NCI-H2227 (cell line): ENCODE measurements at regions not wholly inside any gene's neighbourhood (a gene's known extent, or its start where the extent isn't known, plus 50 kb on each side); places are given as distances from the start of the nearest gene placed in this dataset.

ENCODE experiments used
- DNase-seq: peaks from one replicate; lab custom pipeline; 2025; ENCODE audit not compliant: unreplicated experiment; lab: John Stamatoyannopoulos, UW

DNA sequence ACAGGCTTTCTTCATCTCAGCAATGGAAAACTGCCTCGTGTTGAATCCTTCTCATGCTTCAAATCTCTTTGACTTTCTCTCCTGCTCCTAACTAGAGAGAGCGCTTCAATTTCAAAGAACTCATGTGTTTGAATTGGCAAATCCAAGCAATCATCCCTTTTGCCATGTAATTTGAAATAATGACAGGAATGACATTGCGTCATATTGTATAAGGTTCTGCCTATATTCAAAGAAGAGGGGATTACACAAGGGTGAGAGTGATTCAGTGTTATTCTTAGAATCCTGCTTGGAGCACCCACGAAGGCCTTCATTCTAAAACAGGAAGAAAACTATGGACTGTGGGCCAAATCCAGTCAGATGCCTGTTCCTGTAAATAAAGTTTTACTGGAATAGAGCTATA lies 720.6 kb downstream of the JRKL start:
- DNase-seq: no peak

DNA sequence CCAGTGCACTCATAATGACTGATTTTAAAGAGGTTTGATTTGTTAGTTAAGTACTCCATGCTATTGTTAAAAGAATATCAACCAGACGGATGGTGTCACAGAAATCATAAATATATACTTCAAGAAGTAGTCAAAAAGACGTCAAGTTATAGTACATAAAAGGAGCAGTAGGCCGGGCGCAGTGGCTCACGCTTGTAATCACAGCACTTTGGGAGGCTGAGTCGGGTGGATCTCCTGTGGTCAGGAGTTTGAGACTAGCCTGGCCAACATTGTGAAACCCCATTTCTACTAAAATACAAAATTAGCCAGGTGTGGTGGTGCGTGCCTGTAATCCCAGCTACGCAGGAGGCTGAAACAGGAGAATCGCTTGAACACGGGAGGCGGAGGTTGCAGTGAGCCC lies 721.7 kb downstream of the JRKL start:
- DNase-seq: no peak

DNA sequence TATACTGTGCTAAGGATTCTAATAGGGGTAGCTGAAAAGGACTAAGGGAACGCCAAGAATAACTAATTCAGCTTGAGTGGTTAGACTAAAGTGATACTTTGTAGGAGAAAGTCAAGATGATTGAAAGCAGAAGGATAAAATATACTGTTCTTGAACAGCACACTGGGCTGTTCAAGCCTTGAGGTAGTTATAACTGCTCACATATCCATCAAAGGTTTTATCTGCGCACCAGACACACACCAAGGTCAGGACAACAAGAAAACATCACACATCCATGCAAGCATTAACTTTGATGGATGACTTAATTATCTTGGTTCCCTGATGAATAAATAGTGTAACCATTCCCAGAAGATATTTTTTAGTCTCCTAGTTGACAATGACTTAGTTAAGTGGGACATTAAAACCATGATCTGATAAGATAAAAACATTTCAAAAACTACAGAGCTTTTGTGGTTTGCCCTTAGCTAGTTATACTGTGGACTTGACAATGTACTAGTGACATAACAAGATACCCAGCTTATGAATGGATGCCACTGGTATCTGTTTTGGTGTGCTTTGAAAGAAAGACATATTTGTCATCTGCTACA lies 728.9 kb downstream of the JRKL start:
- no peak for DNase-seq

DNA sequence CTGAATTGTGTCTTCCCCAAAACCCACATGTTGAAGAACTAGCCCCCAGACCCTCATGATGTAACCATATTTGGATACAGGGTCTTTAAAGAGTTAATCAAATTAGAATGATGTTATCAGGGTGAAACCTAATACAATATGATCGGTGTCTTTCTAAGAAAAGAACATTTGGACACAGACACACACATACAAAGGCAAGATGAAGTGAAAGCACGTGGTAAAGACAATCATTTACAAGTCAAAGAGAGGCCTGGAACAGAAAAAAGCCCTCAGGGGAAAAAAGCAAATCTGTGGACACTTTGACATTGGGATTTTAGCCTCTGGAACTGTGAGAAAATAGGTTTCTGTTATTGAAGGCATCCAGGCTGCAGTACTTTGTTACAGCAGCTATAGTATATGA lies 733.4 kb downstream of the JRKL start:
- no peak for DNase-seq

DNA sequence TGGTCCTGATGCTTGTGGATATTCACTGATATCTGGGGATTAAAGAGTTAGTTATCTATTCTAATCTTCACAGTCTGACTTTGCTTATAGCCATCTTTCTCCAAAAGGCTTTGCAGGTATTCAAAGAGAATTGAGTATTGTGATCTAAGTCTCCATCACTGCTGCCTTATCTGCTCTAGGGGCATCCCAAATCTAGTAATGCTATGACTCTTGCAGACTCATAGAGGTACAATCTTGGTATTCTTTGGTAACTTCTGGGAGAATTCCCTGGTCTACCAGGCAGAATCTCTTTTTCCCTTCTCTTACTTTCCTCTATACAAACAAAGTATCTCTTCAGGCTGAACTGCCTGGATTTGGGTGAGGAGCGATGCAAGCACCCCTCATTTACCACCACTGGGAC lies 746.3 kb downstream of the JRKL start:
- no peak for DNase-seq

DNA sequence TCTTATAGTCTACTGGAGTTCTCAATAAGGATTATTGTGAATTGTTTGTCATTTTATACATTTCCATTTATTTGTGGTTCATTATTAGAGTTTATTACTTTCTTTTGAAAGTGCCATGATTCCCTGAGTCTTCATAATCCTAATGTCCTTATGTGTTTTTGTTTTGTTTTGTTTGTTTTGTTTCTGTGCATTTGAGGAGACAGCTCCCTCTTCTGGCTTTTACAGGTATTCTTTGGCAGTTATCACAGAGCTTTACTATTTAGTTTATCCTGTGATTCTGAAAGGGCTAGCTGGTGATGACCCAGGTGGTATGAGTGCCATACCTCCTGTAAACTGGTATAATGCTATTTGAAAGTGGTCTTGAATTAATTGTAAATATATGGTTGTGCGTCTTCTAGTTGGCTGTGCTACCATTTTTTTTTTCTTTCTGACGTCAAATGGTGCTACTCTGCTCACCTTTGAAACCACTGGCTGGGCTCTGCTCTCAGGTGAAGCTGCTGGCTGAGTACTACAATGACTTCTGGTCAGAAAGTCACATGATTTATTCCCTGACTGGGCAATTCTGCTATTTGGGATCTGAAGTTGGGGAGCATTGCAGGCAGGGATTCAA lies 751.2 kb downstream of the JRKL start:
- no peak for DNase-seq

DNA sequence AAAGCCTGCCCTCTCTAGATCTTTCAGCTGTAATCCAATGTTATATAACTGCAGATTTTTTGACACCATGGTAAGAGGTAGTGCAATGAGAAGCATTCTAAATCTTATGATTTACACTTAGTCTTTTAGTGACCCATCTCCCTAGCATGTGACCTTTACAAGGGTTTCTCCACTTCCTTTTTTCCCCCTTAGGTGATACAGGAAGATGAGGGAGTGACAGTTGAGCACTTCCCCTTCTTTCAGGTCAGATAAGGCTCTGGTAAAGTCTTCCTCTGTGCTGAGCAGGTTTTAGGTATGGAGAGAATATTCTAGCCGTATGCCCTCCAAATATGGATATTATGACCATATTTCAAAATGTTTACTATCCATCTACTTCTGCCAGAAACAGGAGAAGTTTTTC lies 753.6 kb downstream of the JRKL start:
- DNase-seq: no peak

DNA sequence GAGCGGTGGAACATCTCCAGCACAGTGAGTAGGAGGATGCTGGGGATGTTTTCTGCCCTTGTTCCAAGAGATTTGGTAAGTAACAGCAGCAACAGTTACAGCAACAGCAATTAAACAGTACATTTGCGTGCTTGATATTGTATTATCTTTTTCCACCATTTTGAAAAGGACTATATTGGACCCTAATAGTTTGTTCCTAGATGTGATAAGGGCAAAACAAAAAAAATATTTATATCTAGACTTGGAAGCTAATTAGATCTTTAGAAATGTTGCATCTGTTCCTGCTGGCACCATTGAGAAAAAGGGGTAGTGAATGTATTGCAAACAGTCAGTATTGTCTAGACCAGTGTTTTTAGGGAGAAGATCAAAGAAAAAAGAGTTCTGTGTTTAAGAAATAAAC lies 759.9 kb downstream of the JRKL start:
- no peak for DNase-seq

DNA sequence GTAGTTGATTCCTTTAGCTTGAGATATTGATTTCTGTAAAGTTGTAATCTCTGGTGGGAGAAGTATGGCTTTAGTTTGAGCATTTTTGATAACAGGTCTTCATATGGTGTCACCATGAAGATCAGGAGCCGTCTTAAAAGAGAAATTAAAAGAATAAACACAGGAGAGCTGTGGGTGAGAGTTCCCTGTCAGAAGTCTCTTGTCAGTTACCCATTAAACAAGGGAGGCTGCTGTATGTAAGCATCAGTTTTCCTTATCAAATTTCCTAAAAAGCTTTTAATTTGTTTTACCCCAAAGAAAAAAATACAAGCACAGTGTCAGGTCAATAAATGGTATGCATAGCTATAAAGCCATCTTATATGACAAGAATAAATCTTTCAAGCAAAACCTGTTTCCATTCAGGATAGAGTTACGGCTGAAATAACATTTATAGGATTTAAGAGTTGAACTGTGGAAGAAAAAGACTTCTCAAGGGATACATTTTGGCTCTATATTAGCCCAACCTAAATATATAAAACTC lies 767.5 kb downstream of the JRKL start:
- no peak for DNase-seq

DNA sequence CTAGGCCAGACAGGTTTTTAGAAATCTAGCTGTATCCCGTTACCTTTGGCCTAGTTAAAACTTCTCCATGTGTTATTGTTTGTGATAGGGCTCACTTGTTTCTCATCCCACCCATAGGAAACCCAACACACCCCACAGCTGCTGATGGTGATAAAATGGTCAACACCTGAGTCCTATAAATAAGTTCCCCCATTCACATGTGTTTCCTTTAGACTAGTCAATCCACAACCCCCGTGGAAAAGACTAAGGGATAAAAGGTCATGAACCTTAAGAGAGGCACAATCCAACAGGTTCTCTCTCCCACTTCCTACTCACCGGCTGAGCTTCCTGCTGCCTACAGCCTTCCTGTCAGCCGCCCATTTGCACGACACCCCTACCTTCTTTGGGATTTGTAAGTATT lies 768.4 kb downstream of the JRKL start:
- no peak for DNase-seq

DNA sequence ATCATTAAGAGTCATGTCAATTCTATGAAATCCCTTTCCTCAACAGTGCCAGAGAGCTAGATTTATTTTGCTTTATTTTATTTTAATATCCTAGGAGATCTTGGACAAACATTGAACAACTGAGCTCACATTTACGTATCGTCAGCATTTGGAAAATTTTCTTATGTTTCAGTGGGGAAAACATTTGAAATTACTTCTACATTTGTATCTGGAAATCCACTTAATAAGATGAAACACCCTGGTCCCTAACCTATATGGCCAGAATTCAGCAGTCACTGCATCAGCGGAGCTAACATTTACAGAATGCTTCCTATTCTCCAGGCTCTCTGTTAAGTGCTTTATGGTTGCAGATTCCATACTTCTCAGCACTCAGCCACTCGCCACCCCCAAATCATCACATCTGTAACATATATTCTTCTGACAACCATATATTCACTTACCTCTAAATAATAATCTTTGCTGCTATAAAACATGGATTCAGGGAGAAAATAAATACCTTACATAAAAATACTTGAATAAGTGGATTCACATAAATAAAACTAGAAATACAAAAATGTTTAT lies 773.9 kb downstream of the JRKL start:
- DNase-seq: no peak

DNA sequence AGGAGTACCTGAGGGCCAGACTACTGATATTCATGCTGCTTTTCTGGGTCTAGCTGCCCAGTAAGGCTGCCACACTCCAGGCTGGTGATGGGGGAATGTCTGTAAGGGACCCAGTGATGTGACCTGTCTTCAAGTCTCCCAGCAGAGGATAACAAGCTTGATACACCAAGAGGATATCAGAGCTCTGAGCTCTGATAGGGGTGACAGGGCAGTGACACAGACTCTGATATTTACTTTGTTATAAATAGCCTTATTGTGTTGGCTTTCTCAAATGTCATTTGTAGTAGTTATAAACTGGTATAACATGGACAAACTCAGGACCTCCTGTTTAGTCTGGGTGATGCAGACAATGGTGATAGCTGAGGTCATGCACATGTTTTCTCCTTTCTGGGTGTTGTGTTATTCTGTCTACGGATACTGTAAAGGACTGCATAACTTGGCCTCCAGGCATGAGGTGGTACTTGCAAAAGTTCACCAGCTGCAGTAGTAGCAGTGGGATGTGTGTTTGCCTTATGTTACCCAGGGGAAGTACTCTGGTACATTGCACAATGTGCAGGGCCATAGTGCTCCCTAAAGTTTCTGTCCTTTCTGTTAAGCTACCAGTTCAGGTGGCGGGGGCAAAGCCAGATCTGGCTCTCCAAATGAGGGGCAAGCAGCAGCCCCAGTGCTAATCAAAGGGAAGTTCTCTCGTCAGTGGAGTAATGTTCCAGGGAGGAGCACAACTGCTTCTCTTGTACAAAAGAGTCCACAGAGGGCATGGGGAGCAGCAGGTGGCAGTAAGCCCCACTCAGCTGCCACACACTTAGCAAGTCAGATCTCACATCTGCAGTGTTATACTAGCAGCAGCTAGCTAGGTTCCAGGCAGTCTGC lies 812.2 kb downstream of the JRKL start:
- no peak for DNase-seq

DNA sequence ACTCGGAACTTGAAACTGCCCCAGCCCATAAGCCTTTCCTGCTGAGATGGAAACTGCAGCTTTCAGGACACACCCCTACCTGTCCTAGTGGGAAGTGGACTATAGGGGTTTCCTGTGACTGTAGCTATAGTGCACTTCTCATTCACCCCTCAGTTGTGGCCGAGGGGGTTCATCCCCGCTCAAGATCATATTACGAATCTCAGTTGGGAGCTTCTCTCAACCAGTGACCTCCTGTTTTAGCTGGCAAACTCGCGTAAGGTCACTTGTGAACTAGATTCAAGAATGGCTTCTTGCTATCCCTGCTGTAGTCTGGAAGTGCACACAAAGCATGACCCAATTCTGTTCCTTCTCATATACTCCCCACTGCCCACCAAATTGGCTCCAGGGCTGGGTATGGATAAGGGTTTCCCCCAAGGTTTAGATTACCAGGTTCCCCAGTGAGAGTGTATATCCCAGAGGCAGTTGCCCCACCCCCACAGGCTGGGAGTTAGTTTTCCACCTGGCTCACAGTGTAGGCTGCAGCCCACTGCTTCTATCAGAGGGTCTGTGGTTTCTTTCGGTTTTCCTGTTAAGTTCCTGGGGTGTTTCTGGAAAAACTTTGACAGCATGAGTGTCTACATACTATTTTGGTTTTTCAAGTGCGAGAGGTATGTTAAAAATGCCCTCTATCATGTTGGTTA lies 812.9 kb downstream of the JRKL start:
- no peak for DNase-seq

DNA sequence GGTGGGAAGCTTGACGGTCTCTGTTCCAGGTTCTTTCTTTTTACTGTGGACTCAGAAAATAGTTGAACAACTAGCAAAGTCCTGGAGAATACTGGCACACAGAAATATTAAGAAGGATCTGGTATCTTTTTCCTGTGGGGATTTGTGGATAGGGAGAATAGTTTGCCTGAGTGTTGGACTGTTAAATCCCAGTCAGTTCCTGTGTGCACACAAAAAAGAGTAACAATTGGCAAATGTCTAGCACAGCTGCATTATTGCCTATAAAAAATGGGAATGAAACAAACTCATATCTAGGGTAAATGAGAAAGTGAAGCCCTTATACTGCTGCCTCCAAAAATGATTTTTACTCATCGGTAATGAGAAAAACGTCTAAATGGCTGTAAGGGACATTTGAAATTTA lies 828.2 kb downstream of the JRKL start:
- no peak for DNase-seq

DNA sequence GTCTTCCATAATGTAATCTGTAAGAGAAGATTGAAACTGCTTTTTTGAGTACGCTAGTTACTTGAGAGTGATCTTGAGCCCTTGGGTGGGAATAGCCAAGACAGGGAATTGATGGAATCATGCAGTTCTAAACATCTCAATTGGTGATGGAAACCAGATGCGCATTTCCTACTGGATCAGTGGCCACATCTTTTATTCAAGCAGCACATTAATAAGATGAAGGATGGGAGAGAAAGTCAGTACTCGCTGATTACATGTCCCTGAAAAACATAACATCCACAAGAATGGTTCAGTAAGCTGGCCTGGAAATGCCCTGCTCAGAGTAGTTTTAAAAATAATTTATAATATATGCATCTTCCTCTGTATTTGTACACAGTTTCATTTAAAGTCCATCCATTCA lies 833.8 kb downstream of the JRKL start:
- DNase-seq: no peak

DNA sequence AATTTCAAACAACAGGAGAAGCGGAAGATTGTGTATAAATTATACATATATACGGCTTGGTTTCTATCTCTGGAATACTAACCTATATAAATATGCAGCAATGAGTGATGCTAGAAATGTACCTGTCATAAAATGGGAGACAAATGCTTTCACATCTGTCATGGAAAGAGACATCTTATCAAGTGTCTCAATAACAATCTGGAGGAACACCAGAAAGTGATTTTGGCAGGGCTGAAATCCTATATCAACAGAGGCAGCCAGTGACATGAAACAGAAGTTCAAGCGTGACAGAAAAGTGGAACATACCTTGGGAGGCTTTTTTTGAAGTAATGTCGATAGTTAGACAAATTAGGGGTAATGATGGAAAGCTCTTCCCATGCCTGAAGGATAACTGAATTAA lies 834.6 kb downstream of the JRKL start:
- no peak for DNase-seq

DNA sequence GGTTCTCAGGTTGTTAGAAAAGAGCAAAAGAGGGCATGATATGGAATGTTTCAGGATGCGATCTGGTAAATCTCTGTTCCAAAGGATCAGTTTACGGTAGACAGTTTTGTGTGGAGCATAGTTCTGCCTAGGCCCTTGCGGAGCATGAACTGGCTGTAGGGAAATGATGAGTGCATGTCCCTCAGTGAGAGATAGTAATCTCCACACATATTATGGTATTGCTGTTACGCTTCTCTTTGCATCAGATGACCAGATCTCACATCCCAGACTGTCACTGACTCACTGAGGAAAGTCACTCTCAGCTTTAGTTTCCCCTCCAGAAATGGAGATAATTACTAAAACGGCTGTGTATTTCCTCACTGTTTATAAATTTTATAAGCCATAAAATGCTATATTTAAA lies 836.0 kb downstream of the JRKL start:
- no peak for DNase-seq

DNA sequence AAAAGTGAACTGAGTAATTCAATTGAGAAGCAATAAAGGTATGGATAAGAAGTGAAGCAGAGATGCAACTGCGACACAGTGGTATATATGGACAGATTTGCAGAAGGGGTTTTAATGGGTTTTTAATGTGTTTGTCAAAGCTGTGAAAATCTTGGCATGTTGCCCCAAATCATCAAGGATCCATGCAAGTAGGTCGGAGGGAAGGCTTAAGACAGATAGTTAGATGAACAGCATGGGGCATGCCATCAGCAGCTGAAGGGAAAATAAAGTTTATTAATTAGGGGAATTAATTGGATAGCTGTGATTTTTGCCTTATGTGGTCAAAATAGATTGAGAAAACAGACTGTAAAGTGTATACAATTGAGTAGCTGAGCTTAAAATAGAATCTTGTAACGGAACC lies 840.1 kb downstream of the JRKL start:
- no peak for DNase-seq

DNA sequence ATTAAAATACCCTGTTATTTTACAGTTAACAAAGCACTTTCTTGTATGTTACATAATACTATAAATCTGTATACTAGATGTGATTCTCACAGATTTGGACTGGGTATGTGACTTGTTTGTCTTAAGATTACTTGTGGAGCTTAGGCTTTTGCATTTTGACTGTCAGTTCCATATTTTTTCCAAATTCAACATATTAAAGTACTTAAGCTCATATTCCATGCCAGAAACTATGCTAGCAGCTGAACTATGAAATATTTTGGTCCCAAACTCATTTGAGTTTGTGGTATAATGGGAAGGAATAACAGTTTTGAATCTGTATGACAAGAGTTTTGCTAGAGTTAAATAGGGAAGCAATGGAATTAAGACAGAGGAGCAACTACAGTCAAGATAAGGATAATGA lies 841.4 kb downstream of the JRKL start:
- DNase-seq: no peak

DNA sequence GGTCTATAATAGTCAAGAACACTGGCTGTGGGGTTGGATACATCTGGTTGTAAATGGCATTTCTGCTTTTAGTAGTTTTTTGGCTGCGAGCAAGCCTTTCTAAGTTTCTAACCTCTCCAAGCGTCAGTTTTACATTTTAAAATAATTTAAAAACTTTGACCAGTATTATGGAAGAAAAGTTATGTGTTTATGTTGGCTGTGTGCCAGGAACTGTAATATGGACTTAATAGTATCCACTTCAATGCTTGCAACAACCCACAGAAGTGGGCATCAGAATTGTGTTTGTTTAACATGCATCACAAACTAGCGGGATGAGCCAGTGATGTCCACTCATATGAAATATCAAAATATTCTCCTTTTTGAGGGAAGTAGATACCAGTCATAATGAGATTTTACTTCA lies 844.2 kb downstream of the JRKL start:
- DNase-seq: no peak

DNA sequence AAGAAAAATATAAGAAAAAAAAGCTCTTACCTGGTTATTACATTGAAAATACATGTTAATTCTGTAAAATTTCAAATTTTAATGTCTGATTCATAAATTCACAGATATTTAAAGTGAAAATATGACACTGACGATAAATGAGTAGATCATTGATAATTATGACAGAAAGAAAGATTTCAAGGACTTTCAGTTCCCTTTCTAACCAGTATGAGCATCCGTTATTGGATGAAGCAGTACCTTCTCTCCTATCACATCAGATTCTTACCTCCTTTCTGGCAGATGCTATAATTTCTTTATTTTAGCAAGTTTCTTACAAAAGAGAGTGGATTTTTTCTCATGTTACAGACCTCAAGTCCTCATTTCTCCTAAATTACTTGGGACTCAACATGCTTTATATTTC lies 847.3 kb downstream of the JRKL start:
- DNase-seq: no peak
